ENCODE measurements at regions not wholly inside any gene's neighbourhood (a gene's known extent, or its start where the extent isn't known, plus 50 kb on each side); places are given as distances from the start of the nearest gene placed in this dataset.

GRCh38 chr15:62474771-62475124 is 309.7 kb upstream of the C2CD4B start:
- no peak overlapping the region for H3K9ac ChIP-seq (ENCODE audit: low read length)
- H3K4me3 ChIP-seq (ENCODE audit: low read length): no peak overlapping the region
- H3K27ac ChIP-seq (ENCODE audit: low read length): no peak overlapping the region
- no peaks in the 10 kb centered on the region for H3K36me3 ChIP-seq (replicated peaks; ENCODE audit: insufficient read depth, low read length)
- no peak overlapping the region for H2AFZ ChIP-seq (ENCODE audit: low read length)
- no peaks in the 10 kb centered on the region for H3K9me2 ChIP-seq (replicated peaks; ENCODE audit: insufficient read depth, low read length)
- no peaks in the 10 kb centered on the region for H3K27me3 ChIP-seq (replicated peaks; ENCODE audit: insufficient read depth, low read length)
- DNase-seq: no peak
- H3K79me2 ChIP-seq (ENCODE audit: low read length): no peaks in the 10 kb centered on the region
- no peaks in the 10 kb centered on the region for H3F3A ChIP-seq (ENCODE audit: insufficient read depth, low read length)
- TF ChIP-seq CTCF (IDR thresholded peaks at IDR 0.05; ENCODE audit: low read length) (no peak), EZH2phosphoT487 (IDR thresholded peaks at IDR 0.05; ENCODE audit: low read length) (no peak), EZH2 (optimal IDR thresholded peaks at IDR 0.05; ENCODE audit: low read depth, low read length) (no peak)
- H3K9me3 ChIP-seq (replicated peaks; ENCODE audit: insufficient read depth, low read length): no peaks in the 10 kb centered on the region
- no peaks in the 10 kb centered on the region for H3K4me1 ChIP-seq (ENCODE audit: low read length)
- H4K20me1 ChIP-seq (ENCODE audit: insufficient read depth, low read length): no peaks in the 10 kb centered on the region
- no peak overlapping the region for H3K4me2 ChIP-seq (ENCODE audit: low read depth, low read length)

GRCh38 chr15:62475591-62475990 is 310.5 kb upstream of the C2CD4B start:
- no peak overlapping the region for H3K4me3 ChIP-seq (ENCODE audit: low read length)
- no peaks in the 10 kb centered on the region for H3K4me1 ChIP-seq (ENCODE audit: low read length)
- H3K36me3 ChIP-seq (replicated peaks; ENCODE audit: insufficient read depth, low read length): no peaks in the 10 kb centered on the region
- H4K20me1 ChIP-seq (ENCODE audit: insufficient read depth, low read length): no peaks in the 10 kb centered on the region
- no peaks in the 10 kb centered on the region for H3F3A ChIP-seq (ENCODE audit: insufficient read depth, low read length)
- TF ChIP-seq CTCF (IDR thresholded peaks at IDR 0.05; ENCODE audit: low read length): no peak
- no peak for TF ChIP-seq EZH2phosphoT487 (IDR thresholded peaks at IDR 0.05; ENCODE audit: low read length)
- no peak for TF ChIP-seq EZH2 (optimal IDR thresholded peaks at IDR 0.05; ENCODE audit: low read depth, low read length)
- H3K9me2 ChIP-seq (replicated peaks; ENCODE audit: insufficient read depth, low read length): no peaks in the 10 kb centered on the region
- no peaks in the 10 kb centered on the region for H3K27me3 ChIP-seq (replicated peaks; ENCODE audit: insufficient read depth, low read length)
- no peak overlapping the region for H3K4me2 ChIP-seq (ENCODE audit: low read depth, low read length)
- DNase-seq: no peak
- H3K9me3 ChIP-seq (replicated peaks; ENCODE audit: insufficient read depth, low read length): no peaks in the 10 kb centered on the region
- no peaks in the 10 kb centered on the region for H3K79me2 ChIP-seq (ENCODE audit: low read length)
- no peak overlapping the region for H2AFZ ChIP-seq (ENCODE audit: low read length)
- H3K27ac ChIP-seq (ENCODE audit: low read length): no peak overlapping the region
- H3K9ac ChIP-seq (ENCODE audit: low read length): no peak overlapping the region

- no peak overlapping the region for H3K4me2 ChIP-seq (ENCODE audit: low read depth, low read length)
- H3K4me3 ChIP-seq (ENCODE audit: low read length): no peak overlapping the region
- no peak overlapping the region for H2AFZ ChIP-seq (ENCODE audit: low read length)
- H3K27me3 ChIP-seq (replicated peaks; ENCODE audit: insufficient read depth, low read length): no peaks in the 10 kb centered on the region
- TF ChIP-seq EZH2 (optimal IDR thresholded peaks at IDR 0.05; ENCODE audit: low read depth, low read length) (no peak), EZH2phosphoT487 (IDR thresholded peaks at IDR 0.05; ENCODE audit: low read length) (no peak), CTCF (IDR thresholded peaks at IDR 0.05; ENCODE audit: low read length) (no peak)
- H3K9me2 ChIP-seq (replicated peaks; ENCODE audit: insufficient read depth, low read length): no peaks in the 10 kb centered on the region
- H3F3A ChIP-seq (ENCODE audit: insufficient read depth, low read length): no peaks in the 10 kb centered on the region
- H3K79me2 ChIP-seq (ENCODE audit: low read length): no peaks in the 10 kb centered on the region
- no peaks in the 10 kb centered on the region for H3K36me3 ChIP-seq (replicated peaks; ENCODE audit: insufficient read depth, low read length)
- DNase-seq: no peak
- no peaks in the 10 kb centered on the region for H4K20me1 ChIP-seq (ENCODE audit: insufficient read depth, low read length)
- H3K9ac ChIP-seq (ENCODE audit: low read length): no peak overlapping the region
- H3K9me3 ChIP-seq (replicated peaks; ENCODE audit: insufficient read depth, low read length): no peaks in the 10 kb centered on the region
- H3K4me1 ChIP-seq (ENCODE audit: low read length): no peaks in the 10 kb centered on the region
- H3K27ac ChIP-seq (ENCODE audit: low read length): no peak overlapping the region
These were observed 311.1 kb upstream of the C2CD4B start for GRCh38 chr15:62476163-62476562.

Data from MM.1S (cell line).